Hippocampal formation (tissue), 2 donors: ENCODE measurements at regions not wholly inside any gene's neighbourhood (a gene's known extent, or its start where the extent isn't known, plus 50 kb on each side); places are given as distances from the start of the nearest gene placed in this dataset.

ENCODE experiments used
- DNase-seq, 2 donors: peaks; one replicate each; lab custom pipeline; 2025; lab: John Stamatoyannopoulos, UW

- DNase-seq, result no peak
These were observed 428.6 kb downstream of the RFC3 start for GRCh38 chr13:34246511-34246910.

- DNase-seq, result no peak
These were observed 429.6 kb downstream of the RFC3 start for GRCh38 chr13:34247596-34247995.

GRCh38 chr13:34249546-34250039, 431.6 kb downstream of the RFC3 start:
- no peak for DNase-seq

GRCh38 chr13:34250151-34250670, 432.3 kb downstream of the RFC3 start:
- DNase-seq, result no peak

GRCh38 chr13:34254366-34254765, 436.4 kb downstream of the RFC3 start:
- no peak for DNase-seq

GRCh38 chr13:34255711-34256110, 437.8 kb downstream of the RFC3 start:
- DNase-seq, result no peak

GRCh38 chr13:34256236-34256635, 438.3 kb downstream of the RFC3 start:
- peak in 1 of 2 donors; percentile 14 for DNase-seq

- peak in 1 of 2 donors; percentile 25 for DNase-seq
These were observed 440.0 kb downstream of the RFC3 start for GRCh38 chr13:34257966-34258365.

- no peak for DNase-seq
These were observed 440.9 kb downstream of the RFC3 start for GRCh38 chr13:34258646-34259386.

GRCh38 chr13:34263681-34264080, 445.7 kb downstream of the RFC3 start:
- no peak for DNase-seq

- no peak for DNase-seq
These were observed 447.2 kb downstream of the RFC3 start for GRCh38 chr13:34265046-34265679.

- no peak for DNase-seq
These were observed 458.8 kb downstream of the RFC3 start for GRCh38 chr13:34276764-34277163.

GRCh38 chr13:34277936-34278335, 460.0 kb downstream of the RFC3 start:
- no peak for DNase-seq

GRCh38 chr13:34278780-34279179, 460.8 kb downstream of the RFC3 start:
- no peak for DNase-seq

- no peak for DNase-seq
These were observed 472.7 kb downstream of the RFC3 start for GRCh38 chr13:34290661-34291060.

GRCh38 chr13:34294483-34295129, 476.7 kb downstream of the RFC3 start:
- peak in 1 of 2 donors; percentile 4 for DNase-seq

GRCh38 chr13:34300559-34300958, 482.6 kb downstream of the RFC3 start:
- no peak for DNase-seq

- DNase-seq, result no peak
These were observed 484.6 kb downstream of the RFC3 start for GRCh38 chr13:34302596-34302995.

GRCh38 chr13:34303346-34303745, 485.4 kb downstream of the RFC3 start:
- no peak for DNase-seq

GRCh38 chr13:34307607-34308006, 489.7 kb downstream of the RFC3 start:
- no peak for DNase-seq

- DNase-seq, result no peak
These were observed 490.8 kb downstream of the RFC3 start for GRCh38 chr13:34308725-34309124.

GRCh38 chr13:34310539-34310938, 492.6 kb downstream of the RFC3 start:
- no peak for DNase-seq

- no peak for DNase-seq
These were observed 493.3 kb downstream of the RFC3 start for GRCh38 chr13:34311251-34311650.
